DOHH2 (cell line): ENCODE measurements at regions not wholly inside any gene's neighbourhood (a gene's known extent, or its start where the extent isn't known, plus 50 kb on each side); places are given as distances from the start of the nearest gene placed in this dataset.
A peak's percentile ranks its signal among the peaks of the same experiment; 100 is the strongest.

Experiments
- H3F3A ChIP-seq: fragments of 200-600 bp; sonication (generic), shearing (Covaris generic); 2 replicates; pipeline ENCODE4 v1.6.0; 2016; ENCODE audit warnings: antibody characterized with exemption, mild to moderate bottlenecking; ENCODE audit not compliant: control insufficient read depth, insufficient read depth
- H3K27ac ChIP-seq: fragments of 200-600 bp; sonication (generic); 2 replicates; pipeline ENCODE4 v1.5.1; 2014; ENCODE audit warnings: low read depth, mild to moderate bottlenecking, low read length, moderate library complexity
- H3K27me3 ChIP-seq: fragments of 200-600 bp; sonication (generic); 2 replicates; pipeline ENCODE4 v1.6.1; 2014; ENCODE audit warnings: mild to moderate bottlenecking, low read length, mixed read lengths; ENCODE audit not compliant: control insufficient read depth
- H3K36me3 ChIP-seq: fragments of 200-600 bp; sonication (generic); 2 replicates; pipeline ENCODE4 v1.6.1; 2014; ENCODE audit warnings: mild to moderate bottlenecking, low read length, moderate library complexity, mixed read lengths; ENCODE audit not compliant: control insufficient read depth
- H3K4me1 ChIP-seq: fragments of 200-600 bp; sonication (generic); 2 replicates; pipeline ENCODE4 v1.6.1; 2014; ENCODE audit warnings: mild to moderate bottlenecking, low read length, mixed read lengths; ENCODE audit not compliant: control insufficient read depth
- H3K4me2 ChIP-seq: fragments of 200-600 bp; sonication (generic); 2 replicates; pipeline ENCODE4 v1.6.0; 2014; ENCODE audit warnings: mild to moderate bottlenecking, low read length, moderate library complexity
- H3K4me3 ChIP-seq: fragments of 200-600 bp; sonication (generic); 2 replicates; pipeline ENCODE4 v1.5.1; 2014; ENCODE audit warnings: mild to moderate bottlenecking, low read length, mixed read lengths
- H3K79me2 ChIP-seq: fragments of 200-600 bp; sonication (generic); 2 replicates; pipeline ENCODE4 v1.6.1; 2014; ENCODE audit warnings: mild to moderate bottlenecking, low read length, mixed read lengths; ENCODE audit not compliant: control insufficient read depth
- H3K9me2 ChIP-seq: fragments of 200-600 bp; sonication (generic); replicated peaks from 2 replicates; pipeline ENCODE4 v1.6.1; 2014; ENCODE audit warnings: mild to moderate bottlenecking, low read length, mixed read lengths; ENCODE audit not compliant: control insufficient read depth
- H3K9me3 ChIP-seq: fragments of 200-600 bp; sonication (generic); 2 replicates; pipeline ENCODE4 v1.6.1; 2014; ENCODE audit warnings: antibody characterized with exemption, low read length, mixed read lengths; ENCODE audit not compliant: control insufficient read depth, insufficient read depth
- H4K20me1 ChIP-seq: fragments of 200-600 bp; sonication (generic); 2 replicates; pipeline ENCODE4 v1.6.0; 2014; ENCODE audit warnings: low read depth, mild to moderate bottlenecking, antibody characterized with exemption, low read length, moderate library complexity; ENCODE audit not compliant: control insufficient read depth, insufficient read depth
- EZH2phosphoT487 ChIP-seq: fragments of 200-600 bp; sonication (generic); IDR thresholded peaks from 2 replicates; pipeline ENCODE4 v1.6.1; 2017; ENCODE audit warnings: borderline replicate concordance, mild to moderate bottlenecking, antibody characterized with exemption, low read length, moderate library complexity, mixed read lengths
- TF ChIP-seq, protein P1 (sequence below): fragments of 200-600 bp; sonication (generic); IDR thresholded peaks from one replicate; pipeline ENCODE4 v1.5.1; 2014; ENCODE audit warnings: antibody characterized with exemption, mild to moderate bottlenecking, low read depth, low read length; ENCODE audit not compliant: poor library complexity, severe bottlenecking

- no peaks in the 10 kb centered on the region for H3K4me1 ChIP-seq
- H3K4me2 ChIP-seq = no peak overlapping the region
- H3K9me2 ChIP-seq = no peaks in the 10 kb centered on the region
- no peak overlapping the region for H3K4me3 ChIP-seq
- no peak overlapping the region for H3K27ac ChIP-seq
- no peaks in the 10 kb centered on the region for H3F3A ChIP-seq
- no peak for TF ChIP-seq EZH2phosphoT487
- TF ChIP-seq, protein P1, sequence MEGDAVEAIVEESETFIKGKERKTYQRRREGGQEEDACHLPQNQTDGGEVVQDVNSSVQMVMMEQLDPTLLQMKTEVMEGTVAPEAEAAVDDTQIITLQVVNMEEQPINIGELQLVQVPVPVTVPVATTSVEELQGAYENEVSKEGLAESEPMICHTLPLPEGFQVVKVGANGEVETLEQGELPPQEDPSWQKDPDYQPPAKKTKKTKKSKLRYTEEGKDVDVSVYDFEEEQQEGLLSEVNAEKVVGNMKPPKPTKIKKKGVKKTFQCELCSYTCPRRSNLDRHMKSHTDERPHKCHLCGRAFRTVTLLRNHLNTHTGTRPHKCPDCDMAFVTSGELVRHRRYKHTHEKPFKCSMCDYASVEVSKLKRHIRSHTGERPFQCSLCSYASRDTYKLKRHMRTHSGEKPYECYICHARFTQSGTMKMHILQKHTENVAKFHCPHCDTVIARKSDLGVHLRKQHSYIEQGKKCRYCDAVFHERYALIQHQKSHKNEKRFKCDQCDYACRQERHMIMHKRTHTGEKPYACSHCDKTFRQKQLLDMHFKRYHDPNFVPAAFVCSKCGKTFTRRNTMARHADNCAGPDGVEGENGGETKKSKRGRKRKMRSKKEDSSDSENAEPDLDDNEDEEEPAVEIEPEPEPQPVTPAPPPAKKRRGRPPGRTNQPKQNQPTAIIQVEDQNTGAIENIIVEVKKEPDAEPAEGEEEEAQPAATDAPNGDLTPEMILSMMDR = no peak
- H3K9me3 ChIP-seq = no peaks in the 10 kb centered on the region
- H3K79me2 ChIP-seq = no peaks in the 10 kb centered on the region
- peaks cover 9% of the 10 kb centered on the region for H3K27me3 ChIP-seq
- no peaks in the 10 kb centered on the region for H4K20me1 ChIP-seq
- no peaks in the 10 kb centered on the region for H3K36me3 ChIP-seq
Observed at GRCh38 chr10:118107040-118107439, 60.3 kb upstream of the RAB11FIP2 start.

- H3K9me3 ChIP-seq = no peaks in the 10 kb centered on the region
- H3K79me2 ChIP-seq = no peaks in the 10 kb centered on the region
- no peaks in the 10 kb centered on the region for H3K9me2 ChIP-seq
- TF ChIP-seq, protein P1 = peak; percentile 49
- TF ChIP-seq EZH2phosphoT487 = no peak
- no peaks in the 10 kb centered on the region for H3F3A ChIP-seq
- no peaks in the 10 kb centered on the region for H4K20me1 ChIP-seq
- no peaks in the 10 kb centered on the region for H3K36me3 ChIP-seq
- H3K27me3 ChIP-seq = peaks cover 9% of the 10 kb centered on the region
- H3K4me3 ChIP-seq = no peak overlapping the region
- H3K4me2 ChIP-seq = no peak overlapping the region
- H3K4me1 ChIP-seq = no peaks in the 10 kb centered on the region
- H3K27ac ChIP-seq = no peak overlapping the region
Observed at GRCh38 chr10:118106426-118106825, 59.7 kb upstream of the RAB11FIP2 start.

DNA sequence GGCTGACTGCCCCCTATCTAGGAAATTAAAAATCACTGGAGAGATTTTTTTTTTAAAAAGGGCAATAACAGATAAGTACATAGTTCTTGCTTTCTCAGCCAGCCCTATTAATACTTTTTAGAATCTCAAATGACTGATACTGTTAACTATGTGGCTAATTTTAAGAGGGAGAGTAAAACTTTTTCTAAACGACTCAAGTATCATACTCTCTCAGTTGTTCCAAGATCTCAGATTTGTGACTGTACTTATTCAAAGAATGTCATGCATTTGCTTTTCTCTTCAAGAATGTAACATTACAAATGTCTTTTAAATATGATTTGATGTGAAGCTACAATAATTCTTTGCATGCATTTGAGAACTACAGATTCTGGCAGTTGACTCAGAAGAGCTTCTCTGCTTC is 55.4 kb upstream of the RAB11FIP2 start:
- TF ChIP-seq, protein P1 = no peak
- no peak for TF ChIP-seq EZH2phosphoT487
- no peaks in the 10 kb centered on the region for H4K20me1 ChIP-seq
- no peaks in the 10 kb centered on the region for H3K9me2 ChIP-seq
- no peak overlapping the region for H3K27ac ChIP-seq
- H3K9me3 ChIP-seq = no peaks in the 10 kb centered on the region
- H3K4me2 ChIP-seq = no peak overlapping the region
- H3K4me1 ChIP-seq = 0 out of 2 replicates have a peak, but pooled peaks cover 3% of the 10 kb centered on the region
- H3K79me2 ChIP-seq = no peaks in the 10 kb centered on the region
- H3F3A ChIP-seq = no peaks in the 10 kb centered on the region
- H3K27me3 ChIP-seq = peaks cover 9% of the 10 kb centered on the region
- no peaks in the 10 kb centered on the region for H3K36me3 ChIP-seq
- no peak overlapping the region for H3K4me3 ChIP-seq

DNA sequence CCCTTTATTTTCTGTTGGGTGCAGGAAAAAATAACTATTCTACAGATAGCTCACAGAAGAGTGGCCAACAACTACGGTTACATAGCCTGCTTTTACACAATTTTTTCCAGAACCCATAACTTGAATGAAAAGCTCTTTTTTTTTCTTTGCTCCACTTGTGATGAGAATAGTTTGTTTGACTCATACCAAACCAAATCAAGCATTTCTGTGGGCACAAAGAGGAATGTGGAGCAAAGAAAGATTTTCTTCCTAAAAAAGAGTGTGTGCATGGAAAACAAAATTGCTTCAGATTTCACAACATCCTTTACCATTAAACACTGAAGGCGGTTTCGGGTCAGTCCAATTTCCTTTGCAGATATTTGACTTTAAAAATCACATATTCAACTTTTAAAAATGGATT is 54.8 kb upstream of the RAB11FIP2 start:
- H4K20me1 ChIP-seq = no peaks in the 10 kb centered on the region
- H3K4me1 ChIP-seq = 0 out of 2 replicates have a peak, but pooled peaks cover 3% of the 10 kb centered on the region
- H3K27ac ChIP-seq = no peak overlapping the region
- H3K27me3 ChIP-seq = peaks cover 4% of the 10 kb centered on the region
- no peaks in the 10 kb centered on the region for H3K36me3 ChIP-seq
- TF ChIP-seq EZH2phosphoT487 = no peak
- TF ChIP-seq, protein P1 = no peak
- H3K9me2 ChIP-seq = no peaks in the 10 kb centered on the region
- no peak overlapping the region for H3K4me2 ChIP-seq
- no peaks in the 10 kb centered on the region for H3F3A ChIP-seq
- H3K9me3 ChIP-seq = no peaks in the 10 kb centered on the region
- no peaks in the 10 kb centered on the region for H3K79me2 ChIP-seq
- H3K4me3 ChIP-seq = no peak overlapping the region
